Femur (tissue), 1 donor: ENCODE measurements at regions not wholly inside any gene's neighbourhood (a gene's known extent, or its start where the extent isn't known, plus 50 kb on each side); places are given as distances from the start of the nearest gene placed in this dataset.

Experiments used
- DNase-seq: peaks from one replicate; pipeline ENCODE4 v3.0.0-alpha.2; 2017

- no peak for DNase-seq
These were observed 89.2 kb downstream of the CD164 start for GRCh38 chr6:109292983-109293586.

GRCh38 chr6:109292420-109292819 is 89.8 kb downstream of the CD164 start:
- no peak for DNase-seq

GRCh38 chr6:109291902-109292301 is 90.4 kb downstream of the CD164 start:
- DNase-seq, result no peak

- DNase-seq, result no peak
These were observed 91.9 kb downstream of the CD164 start for GRCh38 chr6:109290143-109290931.

GRCh38 chr6:109285366-109285765 is 96.9 kb downstream of the CD164 start:
- no peak for DNase-seq

GRCh38 chr6:109284675-109285074 is 97.6 kb downstream of the CD164 start:
- no peak for DNase-seq

GRCh38 chr6:109282756-109283155 is 99.5 kb downstream of the CD164 start:
- no peak for DNase-seq

- DNase-seq, result no peak
These were observed 102.6 kb downstream of the CD164 start for GRCh38 chr6:109279628-109280027.

- DNase-seq, result no peak
These were observed 110.6 kb downstream of the CD164 start for GRCh38 chr6:109271622-109272021.

- DNase-seq, result no peak
These were observed 112.2 kb downstream of the CD164 start for GRCh38 chr6:109269953-109270517.

- no peak for DNase-seq
These were observed 113.2 kb downstream of the CD164 start for GRCh38 chr6:109269057-109269456.

GRCh38 chr6:109265530-109265929 is 116.7 kb downstream of the CD164 start:
- DNase-seq, result no peak

GRCh38 chr6:109263873-109264700 is 118.2 kb downstream of the CD164 start:
- no peak for DNase-seq

GRCh38 chr6:109262261-109262660 is 120.0 kb downstream of the CD164 start:
- DNase-seq, result no peak

- DNase-seq, result no peak
These were observed 120.5 kb downstream of the CD164 start for GRCh38 chr6:109261811-109262210.

- no peak for DNase-seq
These were observed 121.6 kb downstream of the CD164 start for GRCh38 chr6:109260701-109261100.

- DNase-seq, result no peak
These were observed 122.1 kb downstream of the CD164 start for GRCh38 chr6:109260126-109260525.

GRCh38 chr6:109258129-109258528 is 124.1 kb downstream of the CD164 start:
- DNase-seq, result no peak

GRCh38 chr6:109257494-109257893 is 124.8 kb downstream of the CD164 start:
- no peak for DNase-seq

- no peak for DNase-seq
These were observed 126.2 kb downstream of the CD164 start for GRCh38 chr6:109255946-109256640.

- no peak for DNase-seq
These were observed 127.2 kb downstream of the CD164 start for GRCh38 chr6:109255087-109255486.

GRCh38 chr6:109253366-109253765 is 128.9 kb downstream of the CD164 start:
- DNase-seq, result no peak
